CD4-positive, CD25-positive, alpha-beta regulatory T cell (primary cell): ENCODE measurements at regions not wholly inside any gene's neighbourhood (a gene's known extent, or its start where the extent isn't known, plus 50 kb on each side); places are given as distances from the start of the nearest gene placed in this dataset.

ENCODE experiments used
- ATAC-seq, 2 donors: fragments of 150-1000 bp; cut with Tn5 transposase; one replicate each; pipeline ENCODE4 v1.10.0; 2021; ENCODE audit warnings: low read depth in 2 of 2, moderate number of reproducible peaks in 2 of 2, moderate library complexity in 1 of 2
- DNase-seq, 3 donors: peaks; one replicate each; pipeline versions ENCODE4 v3.0.0 to v3.0.0-alpha.2; 2012 to 2022; ENCODE audit warnings: mixed read lengths in 1 of 3
- H3K27ac ChIP-seq: one replicate; pipeline ENCODE4 v1.7.0; 2013; ENCODE audit warnings: mild to moderate bottlenecking, low read length; ENCODE audit not compliant: insufficient read depth, poor library complexity, severe bottlenecking
- H3K27me3 ChIP-seq: one replicate; pipeline ENCODE4 v1.7.0; 2013; ENCODE audit warnings: low read length; ENCODE audit not compliant: control insufficient read depth, insufficient read depth
- H3K36me3 ChIP-seq: one replicate; pipeline ENCODE4 v1.7.0; 2013; ENCODE audit warnings: mild to moderate bottlenecking, low read length, moderate library complexity; ENCODE audit not compliant: control insufficient read depth, insufficient read depth
- H3K4me1 ChIP-seq: 2 replicates; pipeline ENCODE4 v1.7.0; 2013; ENCODE audit warnings: mild to moderate bottlenecking, low read length; ENCODE audit not compliant: insufficient read depth, control insufficient read depth, poor library complexity, severe bottlenecking
- H3K4me3 ChIP-seq: one replicate; pipeline ENCODE4 v1.7.0; 2013; ENCODE audit warnings: low read depth, mild to moderate bottlenecking, low read length, moderate library complexity
- H3K9me3 ChIP-seq, 2 experiments: 1 replicate in 1 of 2; 2 replicates in 1 of 2; pipeline ENCODE4 v1.7.0; 2013; ENCODE audit warnings: low read length in 2 of 2, mild to moderate bottlenecking in 1 of 2, moderate library complexity in 1 of 2; ENCODE audit not compliant: control insufficient read depth in 2 of 2
- H3K27ac Mint-ChIP-seq, 3 donors: one replicate each; pipeline ENCODE4 v1.8.0; 2020 to 2022; ENCODE audit warnings: mild to moderate bottlenecking in 3 of 3, mixed read lengths in 3 of 3, moderate library complexity in 2 of 3
- H3K27me3 Mint-ChIP-seq: one replicate; pipeline ENCODE4 v1.8.0; 2022; ENCODE audit warnings: mild to moderate bottlenecking, mixed read lengths
- H3K36me3 Mint-ChIP-seq: one replicate; pipeline ENCODE4 v1.8.0; 2020; ENCODE audit warnings: mixed read lengths
- H3K4me1 Mint-ChIP-seq, 4 donors: one replicate each; pipeline ENCODE4 v1.8.0; 2020 to 2022; ENCODE audit warnings: mixed read lengths in 4 of 4, mild to moderate bottlenecking in 1 of 4
- H3K4me3 Mint-ChIP-seq, 4 donors: one replicate each; pipeline ENCODE4 v1.8.0; 2020 to 2022; ENCODE audit warnings: mild to moderate bottlenecking in 4 of 4, mixed read lengths in 4 of 4, moderate library complexity in 3 of 4
- H3K9me3 Mint-ChIP-seq, 7 donors: one replicate each; pipeline ENCODE4 v1.8.0; 2020 to 2022; ENCODE audit warnings: mixed read lengths in 7 of 7, mild to moderate bottlenecking in 3 of 7, moderate library complexity in 2 of 7

GRCh38 chr5:5788793-5789192 is 366.3 kb downstream of the ICE1 start:
- DNase-seq, result no peak
- H3K4me3 Mint-ChIP-seq, result no peak overlapping the region

GRCh38 chr5:5787373-5787772 is 364.9 kb downstream of the ICE1 start:
- no peak overlapping the region for H3K27ac ChIP-seq
- Mint-ChIP-seq H3K27me3 (peaks cover 6% of the 10 kb centered on the region), H3K4me3 (no peak overlapping the region), H3K9me3 (peaks cover 0 to 17% (median 3%) of the 10 kb centered on the region in 7 donors), H3K4me1 (no peaks in the 10 kb centered on the region), H3K27ac (no peak overlapping the region), H3K36me3 (no peaks in the 10 kb centered on the region)
- no peak for DNase-seq
- H3K4me1 ChIP-seq, result no peaks in the 10 kb centered on the region
- H3K27me3 ChIP-seq, result no peaks in the 10 kb centered on the region
- H3K36me3 ChIP-seq, result no peaks in the 10 kb centered on the region
- H3K9me3 ChIP-seq, result no peaks in the 10 kb centered on the region
- no peak overlapping the region for H3K4me3 ChIP-seq
- no peak for ATAC-seq

More at GRCh38 chr5:5788793-5789192, 366.3 kb downstream of the ICE1 start:
- no peaks in the 10 kb centered on the region for H3K9me3 ChIP-seq
- Mint-ChIP-seq H3K4me1 (no peaks in the 10 kb centered on the region), H3K27me3 (peaks cover 6% of the 10 kb centered on the region), H3K27ac (no peak overlapping the region), H3K36me3 (no peaks in the 10 kb centered on the region), H3K9me3 (peaks cover 0 to 17% (median 3%) of the 10 kb centered on the region in 7 donors)
- ATAC-seq, result no peak
- no peak overlapping the region for H3K27ac ChIP-seq
- no peak overlapping the region for H3K4me3 ChIP-seq
- peaks cover 2% of the 10 kb centered on the region for H3K27me3 ChIP-seq
- H3K36me3 ChIP-seq, result no peaks in the 10 kb centered on the region
- H3K4me1 ChIP-seq, result no peaks in the 10 kb centered on the region

- H3K4me3 ChIP-seq, result no peak overlapping the region
- no peaks in the 10 kb centered on the region for H3K4me1 ChIP-seq
- H3K27me3 ChIP-seq, result no peaks in the 10 kb centered on the region
- Mint-ChIP-seq H3K27me3 (peaks cover 6% of the 10 kb centered on the region), H3K4me3 (no peak overlapping the region), H3K9me3 (peaks cover 0 to 14% (median 4%) of the 10 kb centered on the region in 7 donors), H3K36me3 (no peaks in the 10 kb centered on the region), H3K4me1 (no peaks in the 10 kb centered on the region), H3K27ac (no peak overlapping the region)
- no peaks in the 10 kb centered on the region for H3K36me3 ChIP-seq
- no peak overlapping the region for H3K27ac ChIP-seq
- DNase-seq (no peak), ATAC-seq (no peak)
- H3K9me3 ChIP-seq, result no peaks in the 10 kb centered on the region
Observed at GRCh38 chr5:5784101-5784500, 361.6 kb downstream of the ICE1 start.

- H3K4me1 ChIP-seq, result no peaks in the 10 kb centered on the region
- H3K27ac ChIP-seq, result no peak overlapping the region
- H3K9me3 ChIP-seq, result no peaks in the 10 kb centered on the region
- Mint-ChIP-seq H3K4me3 (no peak overlapping the region), H3K9me3 (peaks cover 0 to 11% (median 4%) of the 10 kb centered on the region in 7 donors), H3K4me1 (no peaks in the 10 kb centered on the region), H3K27ac (no peak overlapping the region), H3K36me3 (no peaks in the 10 kb centered on the region), H3K27me3 (peaks cover 6% of the 10 kb centered on the region)
- no peak for ATAC-seq
- H3K4me3 ChIP-seq, result no peak overlapping the region
- no peak for DNase-seq
- no peaks in the 10 kb centered on the region for H3K36me3 ChIP-seq
- no peaks in the 10 kb centered on the region for H3K27me3 ChIP-seq
Observed at GRCh38 chr5:5783021-5783420, 360.5 kb downstream of the ICE1 start.

GRCh38 chr5:5782402-5782801 is 359.9 kb downstream of the ICE1 start:
- Mint-ChIP-seq H3K4me1 (no peaks in the 10 kb centered on the region), H3K27me3 (peaks cover 6% of the 10 kb centered on the region), H3K36me3 (no peaks in the 10 kb centered on the region), H3K27ac (no peak overlapping the region), H3K9me3 (peaks cover 0 to 8% (median 3%) of the 10 kb centered on the region in 7 donors), H3K4me3 (no peak overlapping the region)
- Histone ChIP-seq H3K36me3 (no peaks in the 10 kb centered on the region), H3K27me3 (no peaks in the 10 kb centered on the region), H3K27ac (no peak overlapping the region), H3K9me3 (no peaks in the 10 kb centered on the region), H3K4me3 (no peak overlapping the region), H3K4me1 (no peaks in the 10 kb centered on the region)
- ATAC-seq (no peak), DNase-seq (no peak)

- H3K36me3 ChIP-seq, result no peaks in the 10 kb centered on the region
- H3K27ac Mint-ChIP-seq, result no peak overlapping the region
- no peak overlapping the region for H3K4me3 Mint-ChIP-seq
- H3K9me3 ChIP-seq, result no peaks in the 10 kb centered on the region
- no peak for ATAC-seq
- H3K4me3 ChIP-seq, result no peak overlapping the region
- H3K4me1 ChIP-seq, result no peaks in the 10 kb centered on the region
- no peaks in the 10 kb centered on the region for H3K36me3 Mint-ChIP-seq
- DNase-seq, result no peak
- H3K4me1 Mint-ChIP-seq, result no peaks in the 10 kb centered on the region
- peaks cover 0 to 4% (median 2%) of the 10 kb centered on the region in 7 donors for H3K9me3 Mint-ChIP-seq
- no peaks in the 10 kb centered on the region for H3K27me3 Mint-ChIP-seq
- H3K27me3 ChIP-seq, result no peaks in the 10 kb centered on the region
- no peak overlapping the region for H3K27ac ChIP-seq
Observed at GRCh38 chr5:5781335-5781734, 358.9 kb downstream of the ICE1 start.

GRCh38 chr5:5780253-5780652 is 357.8 kb downstream of the ICE1 start:
- no peaks in the 10 kb centered on the region for H3K36me3 ChIP-seq
- peaks cover 0 to 4% (median 0%) of the 10 kb centered on the region in 7 donors for H3K9me3 Mint-ChIP-seq
- no peaks in the 10 kb centered on the region for H3K4me1 Mint-ChIP-seq
- H3K27ac Mint-ChIP-seq, result no peak overlapping the region
- no peak overlapping the region for H3K4me3 ChIP-seq
- H3K4me1 ChIP-seq, result no peaks in the 10 kb centered on the region
- H3K27me3 Mint-ChIP-seq, result peaks cover 10% of the 10 kb centered on the region
- no peak for DNase-seq
- H3K9me3 ChIP-seq, result no peaks in the 10 kb centered on the region
- H3K4me3 Mint-ChIP-seq, result no peak overlapping the region
- H3K27ac ChIP-seq, result no peak overlapping the region
- no peaks in the 10 kb centered on the region for H3K27me3 ChIP-seq
- no peaks in the 10 kb centered on the region for H3K36me3 Mint-ChIP-seq
- ATAC-seq, result no peak

GRCh38 chr5:5777013-5777412 is 354.5 kb downstream of the ICE1 start:
- no peaks in the 10 kb centered on the region for H3K4me1 Mint-ChIP-seq
- no peaks in the 10 kb centered on the region for H3K36me3 ChIP-seq
- H3K4me3 Mint-ChIP-seq, result no peak overlapping the region
- H3K27ac ChIP-seq, result no peak overlapping the region
- no peak for DNase-seq
- no peaks in the 10 kb centered on the region for H3K36me3 Mint-ChIP-seq
- peaks cover 14% of the 10 kb centered on the region for H3K27me3 Mint-ChIP-seq
- no peaks in the 10 kb centered on the region for H3K27me3 ChIP-seq
- H3K4me1 ChIP-seq, result no peaks in the 10 kb centered on the region
- no peak overlapping the region for H3K27ac Mint-ChIP-seq
- H3K4me3 ChIP-seq, result no peak overlapping the region
- H3K9me3 ChIP-seq, result no peaks in the 10 kb centered on the region
- no peak for ATAC-seq
- peaks cover 0 to 2% (median 0%) of the 10 kb centered on the region in 7 donors for H3K9me3 Mint-ChIP-seq
